ENCODE measurements at regions not wholly inside any gene's neighbourhood (a gene's known extent, or its start where the extent isn't known, plus 50 kb on each side); places are given as distances from the start of the nearest gene placed in this dataset.

- DNase-seq = no peak
- peaks cover 0 to 6% (median 0%) of the 10 kb centered on the region in 4 donors for H3K9me3 ChIP-seq
- H3K4me3 ChIP-seq = no peak overlapping the region
- intact Hi-C loops (cut with DNase I; ENCODE audit: low total_unique reads) = no loop called here
- no peaks in the 10 kb centered on the region for H3K4me1 ChIP-seq
- no peaks in the 10 kb centered on the region for H3K36me3 ChIP-seq
- H3K27ac ChIP-seq = no peak overlapping the region
- TF ChIP-seq POLR2A (IDR thresholded peaks at IDR 0.05) (no peak), POLR2AphosphoS5 (IDR thresholded peaks at IDR 0.05) (no peak), CTCF (IDR thresholded peaks at IDR 0.05) (no peak), EP300 (IDR thresholded peaks at IDR 0.05) (no peak)
- H3K27me3 ChIP-seq = no peaks in the 10 kb centered on the region
These were observed 75.9 kb upstream of the A1CF start for GRCh38 chr10:50961297-50961696.

GRCh38 chr10:50963063-50963462 is 77.6 kb upstream of the A1CF start:
- DNase-seq = no peak
- no peak overlapping the region for H3K27ac ChIP-seq
- H3K27me3 ChIP-seq = no peaks in the 10 kb centered on the region
- no peaks in the 10 kb centered on the region for H3K4me1 ChIP-seq
- intact Hi-C loops (cut with DNase I; ENCODE audit: low total_unique reads) = no loop called here
- H3K36me3 ChIP-seq = no peaks in the 10 kb centered on the region
- TF ChIP-seq CTCF (IDR thresholded peaks at IDR 0.05) = no peak
- no peak for TF ChIP-seq POLR2AphosphoS5 (IDR thresholded peaks at IDR 0.05)
- TF ChIP-seq POLR2A (IDR thresholded peaks at IDR 0.05) = no peak
- no peak for TF ChIP-seq EP300 (IDR thresholded peaks at IDR 0.05)
- whole genome bisulfite sequencing, 5 donors = 94 to 100% (median 97%) methylated on average over 1 of the region's 1 CpG
- H3K9me3 ChIP-seq = peaks cover 0 to 6% (median 0%) of the 10 kb centered on the region in 4 donors
- H3K4me3 ChIP-seq = no peak overlapping the region

- no peak for DNase-seq
- Histone ChIP-seq H3K27ac (no peak overlapping the region), H3K9me3 (peaks cover 0 to 6% (median 0%) of the 10 kb centered on the region in 4 donors), H3K27me3 (no peaks in the 10 kb centered on the region), H3K4me1 (peaks cover 0 to 8% (median 4%) of the 10 kb centered on the region in 4 donors), H3K4me3 (no peak overlapping the region), H3K36me3 (no peaks in the 10 kb centered on the region)
- no peak for TF ChIP-seq POLR2A (IDR thresholded peaks at IDR 0.05)
- TF ChIP-seq POLR2AphosphoS5 (IDR thresholded peaks at IDR 0.05) = no peak
- TF ChIP-seq CTCF (IDR thresholded peaks at IDR 0.05) = no peak
- TF ChIP-seq EP300 (IDR thresholded peaks at IDR 0.05) = no peak
- 78 to 87% (median 85%) methylated on average over 4 of the region's 4 CpGs for WGBS, 5 donors
- intact Hi-C loops (cut with DNase I; ENCODE audit: low total_unique reads) = no loop called here
These were observed 83.1 kb upstream of the A1CF start for GRCh38 chr10:50968386-50969091.

- Histone ChIP-seq H3K4me1 (peaks cover 0 to 8% (median 4%) of the 10 kb centered on the region in 4 donors), H3K36me3 (no peaks in the 10 kb centered on the region), H3K27ac (peak overlapping the region in 1 of 5 donors; percentile 16), H3K9me3 (no peaks in the 10 kb centered on the region), H3K4me3 (no peak overlapping the region), H3K27me3 (no peaks in the 10 kb centered on the region)
- 33 to 61% (median 45%) methylated on average over 4 of the region's 4 CpGs for WGBS, 5 donors
- peak; percentile 30 to 84 for DNase-seq
- peak in 1 of 3 donors; percentile 57 for TF ChIP-seq POLR2AphosphoS5 (IDR thresholded peaks at IDR 0.05)
- TF ChIP-seq EP300 (IDR thresholded peaks at IDR 0.05) = no peak
- intact Hi-C loops (cut with DNase I; ENCODE audit: low total_unique reads) = no loop called here
These were observed 87.2 kb upstream of the A1CF start for GRCh38 chr10:50972591-50972990.

- no peak for DNase-seq
These were observed 92.9 kb upstream of the PRKG1 start for GRCh38 chr10:50981385-50981784.

More at GRCh38 chr10:50981385-50981784, 92.9 kb upstream of the PRKG1 start:
- intact Hi-C loops (cut with DNase I; ENCODE audit: low total_unique reads) = no loop called here
- TF ChIP-seq EP300 (IDR thresholded peaks at IDR 0.05) = no peak
- TF ChIP-seq POLR2AphosphoS5 (IDR thresholded peaks at IDR 0.05) = no peak
- no peak for TF ChIP-seq POLR2A (IDR thresholded peaks at IDR 0.05)
- TF ChIP-seq CTCF (IDR thresholded peaks at IDR 0.05) = no peak
- no peaks in the 10 kb centered on the region for H3K36me3 ChIP-seq
- no peaks in the 10 kb centered on the region for H3K4me1 ChIP-seq
- H3K27ac ChIP-seq = no peak overlapping the region
- no peaks in the 10 kb centered on the region for H3K27me3 ChIP-seq
- no peak overlapping the region for H3K4me3 ChIP-seq
- no peaks in the 10 kb centered on the region for H3K9me3 ChIP-seq

All from stomach (tissue), 8 donors.